Heart left ventricle (tissue), 16 donors: ENCODE measurements at regions not wholly inside any gene's neighbourhood (a gene's known extent, or its start where the extent isn't known, plus 50 kb on each side); places are given as distances from the start of the nearest gene placed in this dataset.
"Not testable (repeated sequence)": the region's sequence is repeated elsewhere in the genome, so short reads cannot be mapped to it uniquely, and the experiment has no call there.

Source experiments
- ATAC-seq, 4 donors: fragments of 200-7000 bp; cut with Tn5 transposase; one replicate each; pipeline ENCODE4 v1.9.1; 2020 to 2022; ENCODE audit warnings: moderate library complexity in 4 of 4, mild to moderate bottlenecking in 3 of 4, moderate number of reproducible peaks in 1 of 4
- DNase-seq, 5 donors: peaks; one replicate each; pipeline ENCODE4 v3.0.0-alpha.2; 2020
- H3K27ac ChIP-seq, 12 donors: fragments of 200-600 bp; sonication (generic) in 4 of 12; one replicate each; pipeline versions ENCODE4 v1.5.0 to v1.8.0; 2016 to 2022; ENCODE audit warnings: mild to moderate bottlenecking in 2 of 12
- H3K27me3 ChIP-seq, 9 donors: fragments of 200-600 bp; sonication (generic) in 2 of 9; one replicate each; pipeline versions ENCODE4 v1.5.1 to v1.8.0; 2016 to 2022; ENCODE audit warnings: mild to moderate bottlenecking in 3 of 9
- H3K36me3 ChIP-seq, 9 donors: fragments of 200-600 bp; sonication (generic) in 2 of 9; one replicate each; pipeline versions ENCODE4 v1.5.0 to v1.8.0; 2018 to 2022; ENCODE audit warnings: mild to moderate bottlenecking in 2 of 9
- H3K4me1 ChIP-seq, 12 donors: fragments of 200-600 bp; sonication (generic) in 4 of 12; one replicate each; pipeline versions ENCODE4 v1.5.0 to v1.8.0; 2016 to 2022; ENCODE audit warnings: mild to moderate bottlenecking in 3 of 12
- H3K4me3 ChIP-seq, 12 donors: fragments of 200-600 bp; sonication (generic) in 4 of 12; one replicate each; pipeline versions ENCODE4 v1.5.0 to v1.8.0; 2017 to 2022; ENCODE audit warnings: mild to moderate bottlenecking in 9 of 12, moderate library complexity in 4 of 12
- H3K9me3 ChIP-seq, 12 donors: fragments of 200-600 bp; sonication (generic) in 4 of 12; one replicate each; pipeline versions ENCODE4 v1.5.0 to v1.8.0; 2016 to 2022; ENCODE audit warnings: mild to moderate bottlenecking in 1 of 12
- POLR2A ChIP-seq, 2 donors: fragments of 450-650 bp; IDR thresholded peaks; one replicate each; pipeline ENCODE4 v1.6.1; 2017; ENCODE audit warnings: antibody characterized with exemption in 2 of 2, mild to moderate bottlenecking in 2 of 2, moderate library complexity in 2 of 2
- WGBS, 4 donors: extraction: QIAGEN DNeasy Blood & Tissue Kit in 2 of 4; methylation state at CpG; one replicate each; pipeline versions ENCODE4 v1.1.5 to v1.1.7; 2013 to 2018; 5-methylcytosine and 5-hydroxymethylcytosine counted together
- intact Hi-C, 10 donors: fragments of 100-400 bp; cut with DNase I; formaldehyde crosslinking; loops; one replicate each; pipeline versions ENCODE4 v1.11.1 to v1.14.2; 2022
- TF ChIP-seq, protein P1 (sequence below), 12 donors: fragments of 200-600 bp; sonication (generic) in 4 of 12; IDR thresholded peaks; one replicate each; pipeline versions ENCODE4 v1.5.0 to v1.8.0; 2018 to 2022; ENCODE audit warnings: antibody characterized with exemption in 12 of 12, mild to moderate bottlenecking in 5 of 12
- donor health status: ischemic (EF 13 %, LVEDD 7.1; RV severe dilation, severe dysfunction).
- donor health status: healthy with polysubstance abuse.
- donor health status: DM: no; HTN: yes; CAD: no.
- donor health status: DM: no; HTN: no; CAD: no.
- donor health status: ischemic (EF 25% LVEDD 6.9; RV normal size, moderate dysfunction).
- donor health status: ischemic (EF 25% LVEDD 5.7; RV mildly dilated, moderate dysfunction).
- donor health status: healthy.
- donor health status: DM: yes; HTN: yes; CAD: no.
- donor health status: ischemic (EF 35%, LVEDD 5.7; RV mildly dilated, moderate dysfunction).
- donor health status: nonischemic (EF 11% LVEDD 7.7; RV severe dilation, severe dysfunction).
- donor health status: DM: yes; HTN: yes; CAD: no.
- donor health status: PGD.
- donor health status: ischemic (EF 29% LVEDD 5.4; RV normal size, mild dysfunction).
- donor health status: nonischemic (EF 23%, LVEDD 6.1; RV moderate dilation, normal function).

DNA sequence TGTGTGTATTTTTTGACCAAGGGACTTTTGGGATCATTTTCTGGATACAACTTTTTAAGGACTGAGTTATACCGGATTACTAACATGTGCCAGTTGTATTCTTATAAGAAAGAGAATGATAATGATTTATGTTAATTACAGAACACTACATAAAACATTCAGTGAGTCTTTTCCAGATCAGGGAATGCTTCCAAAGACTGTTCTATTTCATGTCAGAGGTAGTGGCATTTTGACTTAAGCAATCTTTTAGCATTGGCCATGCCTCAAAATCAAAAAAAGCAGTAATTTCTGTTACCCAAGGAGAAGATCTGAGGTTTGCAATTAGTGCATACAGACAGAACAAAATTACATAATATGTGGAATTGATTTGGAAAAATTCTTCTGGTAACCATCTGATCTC lies 413.0 kb upstream of the CDH9 start:
- intact Hi-C loops: no loop called here
- no peak for TF ChIP-seq POLR2A (IDR thresholded peaks at IDR 0.05)
- TF ChIP-seq, protein P1, sequence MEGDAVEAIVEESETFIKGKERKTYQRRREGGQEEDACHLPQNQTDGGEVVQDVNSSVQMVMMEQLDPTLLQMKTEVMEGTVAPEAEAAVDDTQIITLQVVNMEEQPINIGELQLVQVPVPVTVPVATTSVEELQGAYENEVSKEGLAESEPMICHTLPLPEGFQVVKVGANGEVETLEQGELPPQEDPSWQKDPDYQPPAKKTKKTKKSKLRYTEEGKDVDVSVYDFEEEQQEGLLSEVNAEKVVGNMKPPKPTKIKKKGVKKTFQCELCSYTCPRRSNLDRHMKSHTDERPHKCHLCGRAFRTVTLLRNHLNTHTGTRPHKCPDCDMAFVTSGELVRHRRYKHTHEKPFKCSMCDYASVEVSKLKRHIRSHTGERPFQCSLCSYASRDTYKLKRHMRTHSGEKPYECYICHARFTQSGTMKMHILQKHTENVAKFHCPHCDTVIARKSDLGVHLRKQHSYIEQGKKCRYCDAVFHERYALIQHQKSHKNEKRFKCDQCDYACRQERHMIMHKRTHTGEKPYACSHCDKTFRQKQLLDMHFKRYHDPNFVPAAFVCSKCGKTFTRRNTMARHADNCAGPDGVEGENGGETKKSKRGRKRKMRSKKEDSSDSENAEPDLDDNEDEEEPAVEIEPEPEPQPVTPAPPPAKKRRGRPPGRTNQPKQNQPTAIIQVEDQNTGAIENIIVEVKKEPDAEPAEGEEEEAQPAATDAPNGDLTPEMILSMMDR (IDR thresholded peaks at IDR 0.05): no peak
- peaks cover 0 to 6% (median 0%) of the 10 kb centered on the region in 12 donors for H3K9me3 ChIP-seq
- WGBS, 4 donors: 80 to 95% (median 84%) methylated on average over 1 of the region's 1 CpG
- no peak overlapping the region for H3K27ac ChIP-seq
- no peaks in the 10 kb centered on the region for H3K36me3 ChIP-seq
- no peak for ATAC-seq
- H3K4me3 ChIP-seq: no peak overlapping the region
- DNase-seq: no peak
- no peaks in the 10 kb centered on the region for H3K4me1 ChIP-seq
- H3K27me3 ChIP-seq: no peaks in the 10 kb centered on the region

DNA sequence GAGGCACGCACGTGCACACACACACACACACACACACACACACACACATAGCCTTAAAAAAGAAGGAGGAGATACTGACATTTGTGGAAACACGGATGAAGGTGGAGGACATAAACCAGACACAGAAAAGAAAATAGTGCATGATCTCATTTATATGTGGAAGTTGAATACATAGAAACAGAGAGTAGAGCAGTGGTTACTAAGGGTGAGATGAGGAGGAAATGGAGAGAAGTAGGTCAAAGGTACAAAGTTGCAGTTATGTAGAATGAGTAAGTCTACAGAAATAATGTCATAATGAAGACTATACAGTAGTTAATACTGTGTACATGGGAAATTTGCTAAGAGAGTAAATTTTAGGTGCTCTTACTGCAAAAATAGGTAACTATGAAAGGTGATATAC lies 412.2 kb upstream of the CDH9 start:
- WGBS, 4 donors: 63 to 72% (median 68%) methylated on average over 3 of the region's 3 CpGs
- Histone ChIP-seq H3K4me3 (no peak overlapping the region), H3K27me3 (no peaks in the 10 kb centered on the region), H3K27ac (no peak overlapping the region), H3K4me1 (no peaks in the 10 kb centered on the region), H3K36me3 (no peaks in the 10 kb centered on the region), H3K9me3 (peaks cover 0 to 6% (median 0%) of the 10 kb centered on the region in 12 donors)
- DNase-seq (no peak), ATAC-seq (peak in 1 of 4 donors; percentile 32)
- intact Hi-C loops: no loop called here
- TF ChIP-seq, protein P1 (IDR thresholded peaks at IDR 0.05): no peak
- TF ChIP-seq POLR2A (IDR thresholded peaks at IDR 0.05): no peak

DNA sequence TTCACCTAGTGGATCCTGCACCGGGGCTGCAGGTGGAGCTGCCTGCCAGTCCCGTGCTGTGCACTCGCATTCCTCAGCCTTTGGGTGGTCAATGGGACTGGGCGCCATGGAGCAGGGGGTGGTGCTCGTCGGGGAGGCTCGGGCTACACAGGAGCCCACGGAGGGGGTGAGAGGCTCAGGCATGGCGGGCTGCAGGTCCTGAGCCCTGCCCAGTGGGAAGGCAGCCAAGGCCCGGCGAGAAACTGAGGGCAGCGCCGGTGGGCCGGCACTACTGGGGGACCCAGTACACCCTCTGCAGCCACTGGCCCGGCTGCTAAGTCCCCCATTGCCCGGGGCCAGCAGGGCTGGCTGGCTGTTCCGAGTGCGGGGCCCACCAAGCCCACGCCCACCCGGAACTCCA lies 401.0 kb upstream of the CDH9 start:
- intact Hi-C loops, H3K4me1 ChIP-seq, H3K4me3 ChIP-seq, H3K27ac ChIP-seq, DNase-seq, H3K9me3 ChIP-seq, H3K36me3 ChIP-seq, H3K27me3 ChIP-seq, ATAC-seq: not testable (repeated sequence)
- WGBS, 4 donors: 84 to 89% (median 87%) methylated on average over 15 to 20 of the region's 20 CpGs; no CpG with 5 or more reads in 1 of the 4 donors

DNA sequence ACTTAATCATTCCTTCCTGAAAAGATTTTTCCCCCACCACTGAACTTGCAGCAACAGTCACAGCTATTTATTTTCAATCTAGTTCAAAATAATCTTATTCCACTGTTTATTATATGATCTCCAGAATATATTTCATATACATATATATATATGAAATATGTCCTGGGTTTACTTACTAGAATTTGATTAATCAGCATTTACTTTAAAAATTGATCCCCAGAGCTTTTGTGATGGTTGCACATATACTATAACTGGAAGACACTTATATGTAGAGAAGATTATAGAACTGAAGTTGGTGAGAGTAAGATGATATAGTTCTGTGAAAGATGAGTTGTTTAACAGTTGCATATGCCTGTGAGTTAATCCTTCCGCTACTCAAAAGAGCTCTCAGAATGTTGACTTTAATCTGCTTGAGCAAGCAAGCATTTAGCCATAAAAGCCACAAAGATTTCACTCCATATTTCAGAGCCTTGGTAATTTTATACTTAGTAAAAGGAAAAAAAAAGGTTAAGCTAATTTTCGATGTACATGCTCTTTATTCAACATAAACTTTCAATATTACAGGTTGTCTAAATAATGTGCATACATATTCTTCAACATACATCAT lies 399.3 kb upstream of the CDH9 start:
- DNase-seq (no peak), ATAC-seq (no peak)
- no peak overlapping the region for H3K27ac ChIP-seq
- no peak overlapping the region for H3K4me3 ChIP-seq
- H3K9me3 ChIP-seq: peaks cover 0 to 7% (median 0%) of the 10 kb centered on the region in 12 donors
- no peaks in the 10 kb centered on the region for H3K27me3 ChIP-seq
- 87 to 89% (median 88%) methylated on average over 2 of the region's 2 CpGs for WGBS, 4 donors
- TF ChIP-seq, protein P1 (IDR thresholded peaks at IDR 0.05): no peak
- TF ChIP-seq POLR2A (IDR thresholded peaks at IDR 0.05): no peak
- H3K4me1 ChIP-seq: no peaks in the 10 kb centered on the region
- intact Hi-C loops: no loop called here
- H3K36me3 ChIP-seq: no peaks in the 10 kb centered on the region

DNA sequence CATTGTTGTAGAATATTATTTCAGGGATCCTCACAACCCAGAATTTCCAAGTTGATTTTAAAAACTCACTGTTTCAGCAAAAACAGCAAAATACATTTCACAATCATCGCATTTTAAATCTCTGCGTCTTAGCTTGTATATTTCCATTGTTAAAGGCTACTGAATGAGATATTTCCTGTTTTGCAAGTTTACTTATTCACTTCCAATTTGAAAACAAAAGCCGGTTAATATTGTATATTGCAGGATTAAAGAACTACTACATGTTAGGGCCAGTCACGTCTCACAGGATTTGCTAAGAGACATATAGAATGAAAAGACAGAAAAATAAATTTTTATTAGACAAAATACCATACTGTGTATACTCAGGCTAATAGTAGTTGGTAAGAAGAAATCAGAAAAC lies 395.9 kb upstream of the CDH9 start:
- H3K9me3 ChIP-seq: peaks cover 0 to 13% (median 0%) of the 10 kb centered on the region in 12 donors
- TF ChIP-seq, protein P1 (IDR thresholded peaks at IDR 0.05): no peak
- TF ChIP-seq POLR2A (IDR thresholded peaks at IDR 0.05): no peak
- no peak overlapping the region for H3K4me3 ChIP-seq
- H3K27ac ChIP-seq: no peak overlapping the region
- WGBS, 4 donors: 79 to 84% (median 84%) methylated on average over 4 of the region's 4 CpGs
- intact Hi-C loops: no loop called here
- H3K4me1 ChIP-seq: no peaks in the 10 kb centered on the region
- no peaks in the 10 kb centered on the region for H3K27me3 ChIP-seq
- no peaks in the 10 kb centered on the region for H3K36me3 ChIP-seq
- no peak for DNase-seq
- ATAC-seq: no peak
